K562 (cell line): ENCODE measurements at regions not wholly inside any gene's neighbourhood (a gene's known extent, or its start where the extent isn't known, plus 50 kb on each side); places are given as distances from the start of the nearest gene placed in this dataset.

Source experiments
- ATAC-seq: fragments of 200-7000 bp; cut with Tn5 transposase; 3 replicates; pipeline ENCODE4 v1.9.1; 2020; ENCODE audit warnings: moderate library complexity
- BruUV-seq: library from RNA; stranded (reverse); fragments of 400-500 nt; replicated peaks from 2 replicates; lab custom pipeline; 2021; lab: Mats Ljungman, UMichigan
- CTCF ChIA-PET: fragments of 300-600 bp; formaldehyde crosslinking; extraction: SDS; loops from one replicate; lab custom pipeline; 2021; ENCODE audit warnings: low intra/inter-chr PET ratio; lab: Yijun Ruan, JAX
- POLR2A ChIA-PET: fragments of 300-600, 350-650 bp; sonication (Branson Sonifier 250); formaldehyde crosslinking; extraction: SDS; loops from one replicate; lab custom pipeline; 2021; ENCODE audit warnings: antibody characterized with exemption, inconsistent platforms; lab: Yijun Ruan, JAX
- DNase-seq, 4 experiments: peaks; one replicate each; pipeline versions ENCODE4 v3.0.0 to v3.0.0-alpha.2; 2011 to 2018; ENCODE audit warnings: low spot score in 3 of 4, mixed read lengths in 3 of 4; ENCODE audit errors: extremely low read depth in 1 of 4
- FAIRE-seq: peaks from 2 replicates; lab custom pipeline; 2011; peaks lifted over from hg19 to GRCh38; lab: Jason Lieb, UNC
- H2AFZ ChIP-seq: 2 replicates; pipeline ENCODE4 v1.6.0; 2011; ENCODE audit warnings: low read depth, low read length, control low read depth, inconsistent platforms
- H3K27ac ChIP-seq: fragments of 200-600 bp; 3 replicates; pipeline ENCODE4 v1.8.0; 2011; ENCODE audit warnings: low read depth, mild to moderate bottlenecking, control low read depth, inconsistent platforms, low read length, moderate library complexity, mixed read lengths; ENCODE audit errors: extremely low read depth
- H3K27me3 ChIP-seq, 2 experiments: fragments of 300-600 bp in 1 of 2; 2 replicates in 1 of 2; 3 replicates in 1 of 2; pipeline versions ENCODE4 v1.6.0 to v1.8.0; 2011; ENCODE audit warnings: inconsistent platforms in 2 of 2, low read length in 2 of 2, mild to moderate bottlenecking in 1 of 2, mixed read lengths in 1 of 2, moderate library complexity in 1 of 2; ENCODE audit not compliant: control insufficient read depth in 2 of 2, insufficient read depth in 2 of 2
- H3K36me3 ChIP-seq: fragments of 300-600 bp; 3 replicates; pipeline ENCODE4 v1.8.0; 2011; ENCODE audit warnings: mild to moderate bottlenecking, low read length, inconsistent platforms; ENCODE audit not compliant: control insufficient read depth, insufficient read depth
- H3K4me1 ChIP-seq, 2 experiments: fragments of 200-600 bp in 1 of 2; replicated peaks in 1 of 2; 2 replicates in 1 of 2; 3 replicates in 1 of 2; pipeline versions ENCODE4 v1.5.1 to v1.8.0; 2011; ENCODE audit warnings: inconsistent platforms in 2 of 2, low read length in 2 of 2, mild to moderate bottlenecking in 1 of 2, mixed read lengths in 1 of 2, moderate library complexity in 1 of 2; ENCODE audit not compliant: control insufficient read depth in 2 of 2, insufficient read depth in 2 of 2
- H3K4me2 ChIP-seq: 2 replicates; pipeline ENCODE4 v1.6.1; 2011; ENCODE audit warnings: low read length, control low read depth, inconsistent platforms, mixed read lengths; ENCODE audit not compliant: insufficient read depth
- H3K4me3 ChIP-seq: fragments of 200-600 bp; sonication (generic), shearing (Covaris generic); 2 replicates; pipeline ENCODE4 v1.5.1; 2016; ENCODE audit warnings: control low read depth, inconsistent platforms
- H3K79me2 ChIP-seq: fragments of 200-600 bp; 3 replicates; pipeline ENCODE4 v1.8.0; 2011; ENCODE audit warnings: low read length, inconsistent platforms; ENCODE audit not compliant: control insufficient read depth, insufficient read depth
- H3K9ac ChIP-seq, 2 experiments: 2 replicates each; pipeline versions ENCODE4 v1.6.0 to v1.6.1; 2011; ENCODE audit warnings: low read depth in 2 of 2, low read length in 2 of 2, control low read depth in 1 of 2, inconsistent platforms in 1 of 2, mild to moderate bottlenecking in 1 of 2, mixed read lengths in 1 of 2; ENCODE audit not compliant: insufficient read depth in 1 of 2
- H3K9me1 ChIP-seq: one replicate; pipeline ENCODE4 v1.6.0; 2011; ENCODE audit warnings: inconsistent platforms, mild to moderate bottlenecking, low read length, moderate library complexity; ENCODE audit not compliant: control insufficient read depth, insufficient read depth
- H3K9me3 ChIP-seq: replicated peaks from 2 replicates; pipeline ENCODE4 v1.5.1; 2011; ENCODE audit warnings: low read depth, low read length, inconsistent platforms; ENCODE audit not compliant: control insufficient read depth, insufficient read depth
- H4K20me1 ChIP-seq: replicated peaks from 2 replicates; pipeline ENCODE4 v1.6.1; 2011; ENCODE audit warnings: low read length, inconsistent platforms, mixed read lengths; ENCODE audit not compliant: control insufficient read depth, insufficient read depth
- ATF6 ChIP-seq: sonication (generic); formaldehyde crosslinking; IDR thresholded peaks from 2 replicates; pipeline ENCODE4 v1.4.0; 2020; ENCODE audit warnings: mild to moderate bottlenecking, missing genetic modification reagents
- FOXA3 ChIP-seq, 2 experiments: fragments of 450-650 bp in 1 of 2; sonication (generic) in 1 of 2; formaldehyde crosslinking; IDR thresholded peaks in 1 of 2; conservative IDR thresholded peaks in 1 of 2; 2 replicates each; pipeline versions ENCODE4 v1.4.0 to v1.8.0; 2020 to 2022; ENCODE audit warnings: mild to moderate bottlenecking in 2 of 2, missing genetic modification reagents in 1 of 2
- KLF1 ChIP-seq: fragments of 450-650 bp; IDR thresholded peaks from 2 replicates; pipeline ENCODE4 v1.6.1; 2016; ENCODE audit warnings: missing genetic modification characterization, missing compliant biosample characterization
- L3MBTL2 ChIP-seq: fragments of 450-650 bp; IDR thresholded peaks from 2 replicates; pipeline ENCODE4 v1.6.1; 2016; ENCODE audit warnings: mild to moderate bottlenecking, moderate library complexity
- POLR2AphosphoS2 ChIP-seq: IDR thresholded peaks from 2 replicates; pipeline ENCODE4 v1.6.1; 2012; ENCODE audit warnings: low read length, improper control_type of control experiment
- RBBP5 ChIP-seq: fragments of 200-600 bp; sonication (generic); IDR thresholded peaks from 2 replicates; pipeline ENCODE4 v1.6.1; 2012; ENCODE audit warnings: borderline replicate concordance, mild to moderate bottlenecking, low read length, control low read depth, inconsistent platforms; ENCODE audit not compliant: insufficient read depth, poor library complexity, severe bottlenecking
- SREBF1 ChIP-seq: fragments of 150-350 bp; IDR thresholded peaks from 2 replicates; pipeline ENCODE4 v1.6.1; 2014; ENCODE audit warnings: antibody characterized with exemption, low read depth, low read length, borderline replicate concordance
- USF1 ChIP-seq: sonication (generic); formaldehyde crosslinking; IDR thresholded peaks from 2 replicates; pipeline ENCODE4 v1.9.0; 2022; ENCODE audit warnings: mild to moderate bottlenecking, missing genetic modification reagents
- ZBTB5 ChIP-seq: fragments of 450-650 bp; IDR thresholded peaks from 2 replicates; pipeline ENCODE4 v1.6.1; 2017; ENCODE audit warnings: antibody characterized with exemption
- ZNF253 ChIP-seq: fragments of 250-450 bp; sonication (Bioruptor Pico); conservative IDR thresholded peaks from 2 replicates; pipeline ENCODE4 v1.6.1; 2021; ENCODE audit warnings: mild to moderate bottlenecking
- ZNF778 ChIP-seq: fragments of 450-650 bp; formaldehyde crosslinking; IDR thresholded peaks from 2 replicates; pipeline ENCODE4 v1.4.0; 2020; ENCODE audit warnings: mild to moderate bottlenecking, moderate library complexity
- WGBS: fragments of 100-300 bp; shearing (Covaris generic); methylation state at CpG from one replicate; pipeline ENCODE4 v1.1.6; 2016; ENCODE audit warnings: low coverage, mixed read lengths; ENCODE audit not compliant: insufficient coverage; ENCODE audit errors: missing lambda C conversion rate; 5-methylcytosine and 5-hydroxymethylcytosine counted together
- in situ Hi-C: fragments of 300-500 bp; cut with MboI; formaldehyde crosslinking; loops from 4 replicates; pipeline ENCODE4 v1.15.0; 2018; ENCODE audit warnings: inconsistent platforms, mixed read lengths
- intact Hi-C: fragments of 100-400 bp; cut with micrococcal nuclease; formaldehyde crosslinking; loops from 2 replicates; pipeline ENCODE4 v1.14.2; 2022

GRCh38 chr1:208344202-208344857 is 100.1 kb upstream of the PLXNA2 start:
- Histone ChIP-seq H3K9ac (no peak overlapping the region), H3K9me1 (no peaks in the 10 kb centered on the region), H3K27me3 (peaks cover 0 to under 1% of the 10 kb centered on the region in 2 experiments; a peak in 3 of 5 replicates), H3K36me3 (no peaks in the 10 kb centered on the region), H3K4me1 (no peaks in the 10 kb centered on the region), H2AFZ (no peak overlapping the region), H3K27ac (no peak overlapping the region), H3K79me2 (no peaks in the 10 kb centered on the region), H3K9me3 (no peaks in the 10 kb centered on the region), H4K20me1 (no peaks in the 10 kb centered on the region), H3K4me3 (no peak overlapping the region), H3K4me2 (no peak overlapping the region)
- no peak for ATAC-seq
- WGBS, result 0% methylated on average over 9 of the region's 9 CpGs
- intact Hi-C loops, result no loop called here
- CTCF ChIA-PET, result no interaction called here
- no TSS peak for BruUV-seq
- in situ Hi-C loops, result no loop called here
- TF ChIP-seq SREBF1 (no peak), USF1 (CRISPR knock-in tag) (no peak), RBBP5 (no peak), ZNF253 (CRISPR knock-in tag) (no peak), FOXA3 (CRISPR knock-in tag; conservative IDR thresholded peaks at IDR 0.05 in 1 of 2, IDR thresholded peaks at IDR 0.05 in 1 of 2) (no peak), L3MBTL2 (no peak), POLR2AphosphoS2 (no peak), ATF6 (CRISPR knock-in tag) (no peak), KLF1 (tag) (no peak), ZNF778 (CRISPR knock-in tag) (no peak), ZBTB5 (no peak)
- POLR2A ChIA-PET, result interaction anchor here (0.7 kb wide), 1 partner anchor 53 kb away, joined by 3 read pairs; no protein-coding TSS in a partner anchor
- DNase-seq, result no peak
- no peak for FAIRE-seq
